NCI-H1436 treated with DMSO at 0.1 percent for 48 hours (cell line): ENCODE measurements at regions not wholly inside any gene's neighbourhood (a gene's known extent, or its start where the extent isn't known, plus 50 kb on each side); places are given as distances from the start of the nearest gene placed in this dataset.
"Not testable (repeated sequence)": the region's sequence is repeated elsewhere in the genome, so short reads cannot be mapped to it uniquely, and the experiment has no call there.

Experiments
- DNase-seq: peaks from one replicate; lab custom pipeline; 2025; lab: John Stamatoyannopoulos, UW

DNA sequence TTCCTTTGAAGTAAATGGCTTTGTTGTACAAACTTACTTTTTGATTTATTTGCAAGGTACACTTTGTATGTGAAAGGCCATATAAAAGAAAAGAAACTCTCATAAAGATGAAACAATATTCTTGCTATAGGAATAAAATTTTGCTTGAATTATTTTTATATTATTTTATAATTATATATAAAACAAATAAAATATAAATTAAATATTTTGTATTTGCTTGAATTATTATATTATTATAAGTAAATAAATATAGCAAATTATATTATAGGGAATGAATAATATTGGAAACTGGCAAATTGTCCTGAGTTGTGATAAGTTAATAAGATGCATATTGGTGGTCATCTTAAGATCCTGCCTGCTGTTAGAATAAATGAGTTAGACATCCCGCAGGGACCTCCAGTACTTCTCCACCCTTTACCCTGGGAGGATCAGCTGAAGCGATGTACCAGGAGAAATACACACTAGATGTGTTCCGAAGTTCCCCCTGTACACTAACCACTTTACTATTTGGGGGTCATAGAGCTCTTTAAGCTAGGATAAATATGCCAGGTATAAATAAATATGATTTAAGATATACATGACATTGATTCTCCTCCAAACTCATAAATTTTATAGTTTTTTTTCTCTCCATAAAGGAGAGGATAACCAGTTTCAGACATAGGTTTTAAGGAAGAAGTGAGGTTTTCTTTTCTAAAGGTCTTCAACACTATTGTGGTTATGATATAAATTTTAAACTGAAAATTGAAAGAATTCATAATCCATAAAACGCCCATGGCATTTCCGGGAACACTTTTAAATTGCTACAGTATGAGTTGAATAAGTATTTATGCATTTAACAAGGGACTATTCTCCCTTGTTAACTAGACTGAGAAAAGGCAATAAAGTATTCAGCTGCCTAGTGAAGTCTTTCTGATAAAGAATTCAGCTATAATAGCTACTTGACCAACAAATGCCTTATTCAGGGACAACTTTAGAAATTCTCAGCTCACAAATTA lies 486.3 kb upstream of the MARCKS start:
- DNase-seq, result no peak

DNA sequence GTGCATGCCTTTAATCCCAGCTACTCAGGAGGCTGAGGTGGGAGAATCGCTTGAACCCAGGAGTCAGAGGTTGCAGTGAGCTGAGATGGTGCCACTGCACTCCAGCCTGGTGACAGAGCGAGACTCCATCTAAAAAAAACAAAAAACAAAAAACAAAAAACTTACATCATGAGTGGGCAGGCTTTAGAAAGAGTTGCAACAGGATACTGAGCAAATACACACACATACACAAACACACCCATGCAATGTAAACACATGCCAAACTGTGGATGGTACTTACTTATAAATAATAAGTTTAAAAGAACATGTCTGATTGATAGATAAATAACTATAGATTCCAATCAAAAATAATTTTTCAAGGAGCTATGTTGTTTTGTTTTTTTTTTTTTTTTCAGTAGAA lies 481.7 kb upstream of the MARCKS start:
- DNase-seq, result not testable (repeated sequence)

DNA sequence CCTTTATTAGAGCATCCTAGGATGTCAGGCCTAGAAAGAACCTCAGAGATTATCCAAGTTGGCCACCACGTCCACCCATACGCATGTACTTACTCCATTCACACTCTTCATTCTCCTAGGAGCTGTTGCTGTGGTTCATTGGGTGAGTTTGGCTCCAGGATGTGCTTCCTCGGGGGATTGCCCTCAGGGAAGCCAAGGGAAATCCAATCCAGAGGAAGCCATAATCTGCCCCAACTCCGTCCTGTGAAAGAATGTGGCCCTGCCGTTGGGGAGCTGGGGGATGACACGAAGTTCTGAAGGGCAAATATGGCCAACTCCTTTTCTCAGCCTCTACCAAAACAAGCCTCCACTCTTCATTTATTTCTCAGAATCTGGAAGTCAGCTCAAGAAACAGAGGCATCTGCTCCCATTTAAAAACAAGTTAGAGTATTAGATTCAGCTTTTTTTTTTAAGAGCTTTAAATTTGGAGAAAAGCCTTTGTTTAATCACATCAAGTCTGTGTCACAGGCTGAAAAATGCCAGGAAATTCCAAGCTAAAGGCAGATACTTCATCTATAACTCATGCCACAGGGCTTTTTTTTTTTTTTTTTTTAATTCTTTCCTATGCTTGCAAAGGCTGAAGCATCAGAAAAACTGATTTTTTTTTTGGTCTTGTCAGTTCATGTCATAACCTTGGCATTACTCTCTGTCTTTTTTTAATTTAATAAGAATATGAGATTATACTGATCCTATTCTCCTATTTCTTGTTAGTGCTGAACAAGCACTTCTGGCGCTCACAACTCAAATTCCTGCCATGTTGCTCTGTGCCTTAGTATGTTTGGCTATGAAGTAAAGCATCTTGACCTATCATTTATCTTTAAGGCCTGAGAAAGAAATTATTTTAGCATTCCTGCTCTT lies 480.9 kb upstream of the MARCKS start:
- no peak for DNase-seq

DNA sequence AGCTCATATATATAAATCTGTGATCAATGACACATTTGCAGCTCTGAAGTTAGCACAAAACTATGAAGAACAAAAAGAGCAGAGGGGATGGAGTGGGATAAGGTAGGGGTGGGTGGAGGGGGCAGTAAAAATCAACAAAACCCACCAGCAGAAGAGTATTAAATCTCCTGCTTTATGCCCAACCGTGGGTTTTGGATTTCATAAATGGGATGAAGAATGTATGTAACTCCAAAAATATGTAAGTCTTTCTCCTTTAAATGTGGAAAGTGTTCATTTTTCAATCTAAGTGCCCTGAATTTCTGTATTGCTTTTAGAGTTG lies 480.3 kb upstream of the MARCKS start:
- no peak for DNase-seq

DNA sequence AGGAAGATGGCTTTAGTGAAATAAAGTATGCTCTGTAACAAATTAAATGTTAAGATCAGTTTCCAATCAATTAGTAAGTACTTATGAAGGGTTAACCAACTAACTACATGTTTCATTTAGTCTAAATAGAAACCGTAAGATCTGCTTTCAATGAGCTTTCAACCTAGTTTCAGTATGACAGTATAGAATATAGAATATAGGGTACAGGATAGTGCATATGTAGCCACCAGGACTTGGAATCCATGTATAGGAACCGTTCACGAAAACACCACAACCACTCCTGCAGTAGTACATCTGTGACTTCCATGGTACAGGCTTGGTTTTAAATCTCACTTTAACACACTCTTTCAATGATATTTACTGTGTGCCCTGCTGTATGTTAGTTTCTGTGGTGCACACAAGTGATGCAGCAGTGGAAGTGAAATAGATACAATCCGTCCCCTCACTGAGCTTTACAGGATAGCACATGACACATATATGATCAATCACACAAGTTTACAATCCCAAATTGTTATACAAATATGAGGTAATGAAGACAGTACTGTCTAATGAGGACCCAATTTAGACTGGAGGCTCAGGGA lies 479.7 kb upstream of the MARCKS start:
- DNase-seq, result no peak

DNA sequence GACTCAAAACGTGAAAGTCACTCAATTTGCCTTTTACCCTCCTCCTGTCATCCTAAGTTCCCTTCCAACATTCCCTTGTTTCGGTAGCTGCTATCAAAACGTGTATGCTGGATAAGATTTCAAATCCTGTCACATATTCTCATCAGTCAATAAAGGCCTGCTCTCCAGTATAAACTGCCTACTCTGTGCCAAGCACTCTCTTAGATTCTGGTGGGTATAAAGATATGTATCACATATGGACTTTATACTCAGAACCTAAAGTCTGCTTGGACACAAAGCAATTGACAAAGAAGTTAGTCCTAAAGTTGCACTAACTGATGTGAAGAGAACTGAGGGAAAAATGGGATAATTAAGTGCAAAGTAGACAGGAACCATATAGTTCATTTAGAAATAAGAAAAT lies 476.6 kb upstream of the MARCKS start:
- DNase-seq, result no peak

DNA sequence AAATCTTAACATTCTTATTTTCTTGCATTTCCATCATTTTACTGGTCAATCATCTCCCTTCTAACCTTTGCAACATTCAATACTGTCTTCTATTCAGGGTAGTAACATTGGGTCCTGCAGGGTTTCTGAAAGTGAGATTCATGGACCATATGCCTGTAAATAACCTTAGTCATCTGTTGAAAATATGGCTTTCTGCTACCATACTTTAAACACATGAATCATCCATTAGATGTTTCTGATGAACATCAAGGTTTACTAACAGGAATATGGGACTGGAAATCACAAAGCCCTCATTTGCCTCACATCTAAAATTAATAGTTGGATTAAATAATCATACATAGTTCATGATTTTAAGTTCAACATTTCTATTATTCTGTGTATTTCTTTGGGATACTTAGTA lies 475.9 kb upstream of the MARCKS start:
- DNase-seq, result no peak

DNA sequence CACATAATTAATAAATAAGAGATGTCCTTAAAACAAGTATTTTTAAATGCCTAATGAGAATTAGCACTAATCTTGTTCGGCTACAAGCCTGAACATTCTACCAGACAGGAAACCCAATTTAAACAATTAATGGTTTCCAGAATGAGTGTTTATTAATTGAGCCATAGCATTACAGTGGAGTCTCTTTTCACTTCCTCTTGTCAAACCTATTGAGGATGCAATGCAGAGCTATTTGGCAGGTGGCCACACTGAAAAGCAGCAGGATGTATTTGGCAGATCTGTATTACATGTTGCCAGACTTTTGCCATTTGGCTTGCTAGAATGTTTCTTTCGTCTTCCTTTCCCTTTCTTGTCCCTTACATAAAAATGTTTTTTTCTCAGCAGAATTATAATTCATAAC lies 475.2 kb upstream of the MARCKS start:
- no peak for DNase-seq

DNA sequence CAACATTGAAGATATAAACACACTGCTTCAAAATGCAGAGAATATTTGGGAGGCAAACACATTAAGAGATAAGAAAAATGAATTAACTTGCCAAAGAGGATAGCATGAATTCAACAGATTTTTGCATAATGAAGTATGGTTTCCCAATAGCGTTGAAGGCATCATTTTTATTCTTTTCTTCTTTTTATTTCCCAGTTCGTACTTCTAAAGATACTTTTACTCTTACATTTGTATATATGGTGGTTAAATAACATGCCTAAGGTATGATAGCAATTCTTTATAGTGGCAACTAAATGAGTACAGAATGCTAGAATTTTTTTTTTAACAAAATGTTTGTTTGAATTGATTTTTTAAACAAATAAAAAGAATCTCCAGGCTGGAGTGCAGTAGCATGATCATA lies 473.4 kb upstream of the MARCKS start:
- DNase-seq, result no peak

DNA sequence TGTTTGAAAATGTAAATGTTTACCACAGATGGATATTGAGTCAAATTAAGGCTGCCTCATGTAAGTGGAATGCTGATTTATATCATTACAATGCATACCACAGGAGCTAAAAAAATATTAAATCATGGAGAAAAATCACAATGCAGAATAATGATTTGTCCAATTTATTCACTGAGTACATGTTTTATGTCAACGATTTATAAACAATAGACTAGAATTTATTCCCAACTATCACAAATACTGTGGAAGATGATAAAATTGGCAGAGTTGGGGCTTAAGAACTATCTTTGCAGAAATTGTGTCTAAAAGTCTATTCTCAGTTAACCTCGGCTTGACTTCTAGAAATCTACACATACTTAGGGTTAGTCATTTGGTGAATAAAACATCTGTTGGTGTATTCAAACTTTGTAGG lies 472.1 kb upstream of the MARCKS start:
- DNase-seq, result no peak

DNA sequence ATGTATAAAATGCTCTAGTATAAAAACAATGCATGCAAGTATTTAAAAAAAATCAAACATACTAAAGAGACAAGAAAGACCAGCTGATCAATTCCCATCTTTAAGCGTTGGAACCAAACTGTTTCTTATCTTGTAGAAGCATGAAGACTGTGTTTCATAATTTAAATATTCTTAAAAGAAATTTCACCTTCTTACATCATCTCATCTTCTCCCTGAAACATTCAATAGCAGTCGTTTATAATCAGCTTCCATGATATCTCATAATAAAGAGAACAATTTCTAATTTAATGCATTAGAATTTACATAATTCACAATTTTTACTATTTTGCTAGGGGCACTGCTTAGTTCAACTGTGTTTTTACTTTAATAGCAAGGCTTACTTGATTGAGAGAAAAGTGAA lies 468.1 kb upstream of the MARCKS start:
- DNase-seq, result no peak

DNA sequence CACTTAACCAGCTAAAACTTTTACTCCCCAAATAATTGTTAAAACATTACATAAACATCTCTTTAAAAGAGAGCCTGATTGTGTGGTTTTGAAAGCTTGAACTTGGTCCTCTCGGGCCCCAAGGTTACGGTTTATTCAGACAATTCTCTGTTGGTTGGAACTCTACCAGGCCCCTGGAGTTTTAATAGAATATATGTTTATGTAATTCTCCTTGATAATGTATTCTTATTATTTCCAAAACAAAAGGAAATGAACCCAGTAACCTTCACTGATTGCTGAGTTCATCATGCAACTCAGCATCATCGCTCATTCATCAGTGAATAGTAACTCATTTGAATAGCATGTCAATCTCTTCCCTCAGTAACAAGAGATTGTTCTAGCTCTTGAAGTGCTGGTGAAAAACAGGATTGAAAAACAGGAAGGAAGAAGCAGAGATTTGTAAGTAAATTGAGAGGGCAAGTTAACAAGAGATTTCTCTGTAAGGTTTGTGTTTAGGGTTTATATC lies 464.5 kb upstream of the MARCKS start:
- no peak for DNase-seq

DNA sequence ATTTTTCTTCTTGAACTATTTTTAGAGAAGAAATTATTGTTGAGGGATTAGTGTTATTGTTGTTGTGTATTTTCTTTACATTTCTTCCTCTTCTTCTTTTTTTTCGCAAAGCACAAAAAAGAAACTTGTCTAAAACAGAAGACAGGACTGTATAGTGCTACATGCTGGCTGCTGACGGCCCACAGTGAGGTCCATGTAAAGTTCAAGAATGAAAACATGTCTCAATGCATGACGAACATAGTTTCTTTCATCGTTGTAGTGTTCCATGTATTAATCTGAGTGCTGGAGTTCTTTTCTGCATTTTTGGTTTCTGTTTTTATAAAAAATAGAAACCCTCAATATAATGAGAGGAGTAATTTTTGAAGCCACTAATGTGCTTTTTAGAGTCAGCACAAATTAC lies 462.9 kb upstream of the MARCKS start:
- no peak for DNase-seq

DNA sequence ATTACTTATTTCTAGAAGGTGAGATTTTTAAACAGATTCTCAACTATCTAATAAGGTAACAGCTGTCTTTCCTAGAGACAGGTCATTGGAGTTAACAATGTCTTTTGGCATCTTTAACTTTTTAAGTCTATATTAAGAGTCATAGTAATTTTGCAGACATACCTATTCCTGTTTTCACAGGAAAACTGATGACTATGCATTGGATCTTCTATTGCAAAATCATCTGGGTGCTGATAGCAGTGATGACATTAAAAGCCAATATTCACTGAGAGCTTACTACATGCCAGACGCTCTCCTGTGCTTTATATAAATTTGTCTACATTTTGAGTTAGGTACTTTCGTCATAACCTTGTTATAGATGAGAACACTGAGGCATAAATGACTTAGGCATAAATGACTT lies 462.4 kb upstream of the MARCKS start:
- no peak for DNase-seq

DNA sequence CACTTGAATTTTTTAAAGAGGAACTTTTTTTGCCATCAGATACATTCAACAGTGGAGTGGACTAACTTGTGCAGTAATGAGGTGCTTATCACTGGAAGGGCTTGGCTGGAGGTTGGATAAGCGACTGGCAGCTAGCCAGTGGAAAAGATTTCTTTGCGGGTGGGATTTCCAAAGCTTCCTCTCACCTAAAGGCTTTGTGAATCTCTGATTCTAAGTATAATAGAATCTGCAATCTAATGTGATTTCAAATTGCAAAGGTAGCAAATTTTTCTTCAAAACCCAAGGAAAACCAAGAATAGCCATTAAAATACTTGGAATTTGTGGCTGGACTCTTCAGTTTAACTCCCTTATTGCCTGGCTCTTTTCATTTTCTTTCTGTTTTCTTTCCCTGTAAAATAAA lies 460.4 kb upstream of the MARCKS start:
- no peak for DNase-seq

DNA sequence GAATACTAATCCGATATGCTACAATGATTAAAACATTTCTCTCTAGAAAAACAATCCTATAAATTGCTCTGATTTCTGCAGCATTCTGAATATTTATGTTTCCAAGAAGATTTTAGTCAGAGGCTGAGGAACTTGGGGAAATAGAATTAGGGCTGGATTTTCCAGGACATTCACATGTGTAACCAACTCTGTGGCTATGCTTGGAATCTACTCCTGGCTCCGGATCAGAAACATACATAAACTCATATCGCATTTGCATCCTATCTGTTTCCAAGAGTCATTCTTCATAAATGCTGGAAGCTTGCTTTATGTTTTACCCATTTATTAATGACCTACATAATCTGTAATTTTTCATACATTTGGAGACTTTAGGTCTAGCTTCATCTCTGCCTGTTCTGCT lies 459.9 kb upstream of the MARCKS start:
- no peak for DNase-seq

DNA sequence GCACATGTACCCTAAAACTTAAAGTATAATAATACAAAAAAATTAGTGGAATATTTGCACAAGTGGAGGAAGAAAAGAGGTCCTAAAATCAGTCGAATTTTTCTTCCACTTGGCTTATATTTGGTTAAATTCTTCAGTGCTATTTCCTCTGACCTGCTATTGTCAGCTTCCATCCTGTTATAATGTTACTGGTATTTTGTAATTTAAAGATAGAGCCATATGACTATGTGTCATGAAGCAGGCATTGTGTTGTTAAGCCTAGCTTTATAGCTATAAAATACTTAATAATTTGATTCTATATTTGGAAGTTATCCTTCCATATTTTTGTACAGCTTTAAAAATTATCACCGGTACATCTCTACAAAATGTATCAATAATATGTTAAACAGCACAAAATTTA lies 455.9 kb upstream of the MARCKS start:
- DNase-seq, result no peak

DNA sequence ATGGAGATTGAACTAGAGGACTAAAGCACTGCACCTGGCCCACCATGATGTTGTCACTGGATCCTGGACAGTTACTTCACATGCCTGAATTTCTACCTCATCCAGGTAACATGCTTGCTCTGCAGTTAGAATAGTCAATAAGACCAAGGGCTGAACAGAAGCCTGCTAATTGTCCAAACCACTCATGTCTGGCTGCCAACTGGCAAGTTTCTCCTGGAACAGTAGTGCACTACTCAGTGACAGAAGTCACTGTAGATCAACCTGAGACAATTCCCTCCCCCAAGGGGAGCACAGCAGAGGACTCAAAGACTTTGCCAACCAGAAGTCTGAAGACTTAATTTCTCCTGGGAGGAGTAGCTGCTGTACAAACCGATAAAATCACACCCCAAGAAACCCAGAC lies 454.6 kb upstream of the MARCKS start:
- DNase-seq, result no peak

DNA sequence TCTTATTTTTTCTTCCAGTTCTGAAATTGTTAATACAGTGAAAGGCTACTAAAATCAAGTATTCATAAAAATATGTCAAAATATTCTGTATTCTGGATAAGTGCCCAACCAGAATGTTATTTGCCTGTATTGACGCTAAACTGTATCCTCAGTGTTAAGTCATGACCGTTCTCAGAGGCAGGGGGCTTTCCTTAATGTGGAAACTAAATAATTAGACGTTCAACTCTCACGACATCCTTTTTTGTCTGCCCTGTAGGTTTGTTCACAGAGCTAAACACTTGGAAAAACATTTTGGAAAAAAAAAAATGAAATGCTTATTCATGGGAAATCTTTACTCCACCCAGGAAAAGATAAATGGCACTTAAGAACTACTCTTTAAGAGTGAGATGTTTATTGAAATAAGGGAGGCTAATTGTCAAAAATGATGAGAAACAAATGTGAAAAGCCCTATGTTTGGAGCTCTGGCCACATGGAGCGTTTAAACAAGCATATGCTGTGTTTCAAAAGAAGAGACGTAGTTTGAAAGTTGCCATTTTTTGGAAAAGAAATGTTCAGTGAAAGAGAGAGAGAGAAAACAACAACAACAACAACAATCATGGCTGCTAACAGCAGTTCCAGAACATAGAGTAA lies 453.1 kb upstream of the MARCKS start:
- no peak for DNase-seq

DNA sequence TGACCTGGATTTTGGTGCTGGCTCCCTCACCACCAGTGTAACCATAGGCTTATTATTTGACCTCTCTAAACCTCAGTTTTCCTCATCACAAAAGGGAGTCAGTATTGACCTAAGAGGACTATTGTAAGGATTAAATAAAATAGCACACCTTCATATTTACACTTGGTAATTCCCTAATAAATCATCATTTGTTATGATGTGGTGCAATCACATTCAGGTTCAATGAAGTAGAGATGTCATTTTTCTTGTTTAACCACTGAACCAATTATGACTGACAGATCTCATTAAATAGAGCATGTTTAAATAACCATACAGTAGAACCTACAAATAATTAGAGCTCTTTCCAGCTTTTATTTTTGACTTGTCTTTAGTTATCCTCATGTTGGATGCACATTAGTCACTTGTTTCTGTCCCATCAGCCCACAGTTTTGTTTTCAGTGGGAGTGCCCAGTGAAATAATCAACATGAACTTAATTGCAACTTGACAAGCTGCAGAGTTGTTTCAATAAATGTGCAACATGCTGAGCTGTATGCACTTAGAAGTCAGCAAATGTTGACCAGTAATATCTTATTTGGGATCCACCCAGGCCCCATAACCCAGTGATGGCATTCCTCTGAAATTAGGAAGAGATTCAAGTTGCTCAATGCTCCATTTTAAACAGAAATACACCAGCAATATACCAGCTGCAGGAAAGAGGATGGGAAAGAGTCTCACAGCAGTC lies 451.7 kb upstream of the MARCKS start:
- DNase-seq, result no peak

DNA sequence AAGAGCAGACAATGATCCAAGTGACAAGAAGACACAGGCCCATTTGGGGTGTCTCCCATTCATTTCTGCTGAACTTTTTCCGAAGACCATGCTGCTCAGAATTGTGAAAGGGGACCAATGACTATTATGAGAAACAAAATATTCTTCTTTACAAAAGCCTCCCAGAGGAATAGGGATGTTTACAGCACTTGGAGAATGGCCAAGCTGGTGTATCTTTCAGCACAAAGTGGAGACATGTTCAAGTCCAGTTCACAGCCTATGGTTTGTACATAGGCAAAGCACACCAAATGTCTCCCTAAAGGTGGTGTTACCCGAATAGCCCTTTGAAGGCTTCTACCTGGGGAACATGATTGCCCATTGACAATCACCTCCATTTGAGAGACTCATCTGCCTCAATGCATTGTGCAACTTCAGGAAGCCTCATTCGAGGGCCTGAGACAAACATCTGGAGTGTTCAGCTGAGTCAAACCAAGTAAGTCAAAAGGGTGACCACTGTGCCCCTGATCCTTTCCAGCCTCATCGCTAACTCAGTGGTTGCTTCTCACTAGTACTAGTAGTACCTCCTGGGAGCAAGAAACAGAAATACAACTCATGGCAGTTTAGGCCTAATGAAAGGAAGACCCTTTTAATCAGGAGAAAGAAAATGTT lies 451.0 kb upstream of the MARCKS start:
- DNase-seq, result no peak
